ENCODE measurements at regions not wholly inside any gene's neighbourhood (a gene's known extent, or its start where the extent isn't known, plus 50 kb on each side); places are given as distances from the start of the nearest gene placed in this dataset.

- TF ChIP-seq CTCF (IDR thresholded peaks at IDR 0.05), result no peak
- TF ChIP-seq POLR2A (IDR thresholded peaks at IDR 0.05), result no peak
Observed at GRCh38 chr19:30307191-30307974, 64.8 kb upstream of the ZNF536 start.
